ENCODE measurements at regions not wholly inside any gene's neighbourhood (a gene's known extent, or its start where the extent isn't known, plus 50 kb on each side); places are given as distances from the start of the nearest gene placed in this dataset.

- TF ChIP-seq CTCF (IDR thresholded peaks at IDR 0.05; ENCODE audit: insufficient read depth, low read depth, low read length, missing control alignments): no peak
- DNase-seq (ENCODE audit: low read depth): no peak
- H3K4me3 ChIP-seq (ENCODE audit: low read depth, low read length): no peak overlapping the region
Observed at GRCh38 chr10:36118314-36118713, 476.2 kb upstream of the FZD8 start.

- no peak for TF ChIP-seq CTCF (IDR thresholded peaks at IDR 0.05; ENCODE audit: insufficient read depth, low read depth, low read length, missing control alignments)
- DNase-seq (ENCODE audit: low read depth): no peak
Observed at GRCh38 chr10:36117890-36118289, 475.8 kb upstream of the FZD8 start.

GRCh38 chr10:36117231-36117630 is 475.1 kb upstream of the FZD8 start:
- no peak for TF ChIP-seq CTCF (IDR thresholded peaks at IDR 0.05; ENCODE audit: insufficient read depth, low read depth, low read length, missing control alignments)
- no peak overlapping the region for H3K4me3 ChIP-seq (ENCODE audit: low read depth, low read length)
- DNase-seq (ENCODE audit: low read depth): no peak

More at GRCh38 chr10:36117890-36118289, 475.8 kb upstream of the FZD8 start:
- H3K4me3 ChIP-seq (ENCODE audit: low read depth, low read length): no peak overlapping the region

GRCh38 chr10:36116731-36117130 is 474.6 kb upstream of the FZD8 start:
- TF ChIP-seq CTCF (IDR thresholded peaks at IDR 0.05; ENCODE audit: insufficient read depth, low read depth, low read length, missing control alignments): no peak
- no peak overlapping the region for H3K4me3 ChIP-seq (ENCODE audit: low read depth, low read length)
- no peak for DNase-seq (ENCODE audit: low read depth)

GRCh38 chr10:36116040-36116439 is 473.9 kb upstream of the FZD8 start:
- no peak for DNase-seq (ENCODE audit: low read depth)

GRCh38 chr10:36115364-36115763 is 473.3 kb upstream of the FZD8 start:
- no peak overlapping the region for H3K4me3 ChIP-seq (ENCODE audit: low read depth, low read length)
- no peak for DNase-seq (ENCODE audit: low read depth)
- TF ChIP-seq CTCF (IDR thresholded peaks at IDR 0.05; ENCODE audit: insufficient read depth, low read depth, low read length, missing control alignments): no peak

More at GRCh38 chr10:36116040-36116439, 473.9 kb upstream of the FZD8 start:
- no peak for TF ChIP-seq CTCF (IDR thresholded peaks at IDR 0.05; ENCODE audit: insufficient read depth, low read depth, low read length, missing control alignments)
- no peak overlapping the region for H3K4me3 ChIP-seq (ENCODE audit: low read depth, low read length)

GRCh38 chr10:36114913-36115312 is 472.8 kb upstream of the FZD8 start:
- TF ChIP-seq CTCF (IDR thresholded peaks at IDR 0.05; ENCODE audit: insufficient read depth, low read depth, low read length, missing control alignments): no peak
- H3K4me3 ChIP-seq (ENCODE audit: low read depth, low read length): no peak overlapping the region
- DNase-seq (ENCODE audit: low read depth): no peak
